Immature natural killer cell (primary cell): ENCODE measurements at regions not wholly inside any gene's neighbourhood (a gene's known extent, or its start where the extent isn't known, plus 50 kb on each side); places are given as distances from the start of the nearest gene placed in this dataset.
"Not testable (repeated sequence)": the region's sequence is repeated elsewhere in the genome, so short reads cannot be mapped to it uniquely, and the experiment has no call there.

Experiments
- DNase-seq, 3 donors: peaks; one replicate each; pipeline ENCODE4 v3.0.0; 2022; ENCODE audit warnings: mixed read lengths in 1 of 3
- H3K27ac Mint-ChIP-seq, 6 donors: one replicate each; pipeline ENCODE4 v1.8.0; 2020; ENCODE audit warnings: mixed read lengths in 6 of 6, mild to moderate bottlenecking in 5 of 6, inconsistent platforms in 4 of 6, moderate library complexity in 3 of 6
- H3K27me3 Mint-ChIP-seq, 3 donors: one replicate each; pipeline ENCODE4 v1.8.0; 2020 to 2021; ENCODE audit warnings: low read depth in 3 of 3, mild to moderate bottlenecking in 3 of 3, mixed read lengths in 3 of 3, moderate library complexity in 3 of 3, inconsistent platforms in 1 of 3
- H3K36me3 Mint-ChIP-seq, 3 donors: one replicate each; pipeline ENCODE4 v1.8.0; 2020; ENCODE audit warnings: mixed read lengths in 3 of 3, inconsistent platforms in 2 of 3, mild to moderate bottlenecking in 2 of 3
- H3K4me1 Mint-ChIP-seq, 2 donors: one replicate each; pipeline ENCODE4 v1.8.0; 2020; ENCODE audit warnings: inconsistent platforms in 2 of 2, mild to moderate bottlenecking in 2 of 2, mixed read lengths in 2 of 2, moderate library complexity in 1 of 2
- H3K4me3 Mint-ChIP-seq, 5 donors: one replicate each; pipeline ENCODE4 v1.8.0; 2020; ENCODE audit warnings: mild to moderate bottlenecking in 5 of 5, mixed read lengths in 5 of 5, inconsistent platforms in 3 of 5, moderate library complexity in 3 of 5
- H3K9me3 Mint-ChIP-seq, 6 donors: one replicate each; pipeline ENCODE4 v1.8.0; 2020; ENCODE audit warnings: mild to moderate bottlenecking in 6 of 6, mixed read lengths in 6 of 6, inconsistent platforms in 4 of 6, moderate library complexity in 3 of 6

DNA sequence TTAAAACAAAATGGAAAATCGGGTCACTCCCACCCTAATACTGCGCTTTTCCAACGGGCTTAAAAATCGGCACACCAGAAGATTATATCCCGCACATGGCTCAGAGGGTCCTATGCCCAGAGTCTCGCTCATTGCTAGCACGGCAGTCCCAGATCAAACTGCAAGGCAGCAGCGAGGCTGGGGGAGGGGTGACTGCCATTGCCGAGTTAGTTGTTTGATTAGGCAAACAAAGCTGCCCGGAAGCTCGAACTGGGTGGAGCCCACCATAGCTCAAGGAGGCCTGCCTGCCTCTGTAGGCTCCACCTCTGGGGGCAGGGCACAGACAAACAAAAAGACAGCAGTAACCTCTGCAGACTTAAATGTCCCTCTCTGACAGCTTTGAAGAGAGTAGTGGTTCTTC is 100.7 kb upstream of the KLHL1 start:
- H3K36me3 Mint-ChIP-seq, H3K4me1 Mint-ChIP-seq, H3K4me3 Mint-ChIP-seq, H3K27ac Mint-ChIP-seq, DNase-seq, H3K27me3 Mint-ChIP-seq: not testable (repeated sequence)
- peaks cover 2 to 31% (median 24%) of the 10 kb centered on the region in 6 donors for H3K9me3 Mint-ChIP-seq

- Mint-ChIP-seq H3K9me3 (peaks cover 3 to 28% (median 23%) of the 10 kb centered on the region in 6 donors), H3K4me3 (no peak overlapping the region), H3K36me3 (no peaks in the 10 kb centered on the region), H3K4me1 (no peaks in the 10 kb centered on the region), H3K27ac (no peak overlapping the region), H3K27me3 (no peaks in the 10 kb centered on the region)
- no peak for DNase-seq
Observed at GRCh38 chr13:70206671-70207070, 98.4 kb upstream of the KLHL1 start.

- no peak overlapping the region for H3K27ac Mint-ChIP-seq
- H3K9me3 Mint-ChIP-seq: peaks cover 7 to 22% (median 15%) of the 10 kb centered on the region in 6 donors
- no peak for DNase-seq
- H3K27me3 Mint-ChIP-seq: no peaks in the 10 kb centered on the region
- no peaks in the 10 kb centered on the region for H3K4me1 Mint-ChIP-seq
- no peaks in the 10 kb centered on the region for H3K36me3 Mint-ChIP-seq
- H3K4me3 Mint-ChIP-seq: no peak overlapping the region
Observed at GRCh38 chr13:70203661-70204229, 95.5 kb upstream of the KLHL1 start.

- no peaks in the 10 kb centered on the region for H3K4me1 Mint-ChIP-seq
- H3K9me3 Mint-ChIP-seq: peaks cover 11 to 43% (median 31%) of the 10 kb centered on the region in 6 donors
- H3K27ac Mint-ChIP-seq: no peak overlapping the region
- H3K36me3 Mint-ChIP-seq: no peaks in the 10 kb centered on the region
- H3K4me3 Mint-ChIP-seq: no peak overlapping the region
- DNase-seq: no peak
- H3K27me3 Mint-ChIP-seq: no peaks in the 10 kb centered on the region
Observed at GRCh38 chr13:70191034-70191433, 82.8 kb upstream of the KLHL1 start.

DNA sequence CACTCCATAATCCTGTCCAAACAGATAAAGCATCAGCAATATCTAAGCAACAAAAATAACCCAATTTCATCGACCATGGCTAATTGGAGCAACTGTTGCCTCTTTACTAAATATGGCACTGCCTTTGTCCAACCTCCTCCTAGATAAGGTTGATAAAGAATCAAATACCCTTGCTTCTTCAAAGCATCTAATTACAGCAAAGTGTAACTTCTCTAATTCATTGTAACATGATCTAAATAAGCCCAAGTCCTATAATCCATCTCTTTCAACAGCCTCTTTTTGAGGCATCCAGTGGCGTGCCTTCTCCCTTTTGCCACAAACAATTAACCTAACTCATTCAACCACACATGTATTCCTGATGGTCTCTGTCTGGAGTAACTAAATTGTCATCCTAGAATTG is 81.7 kb upstream of the KLHL1 start:
- Mint-ChIP-seq H3K27me3 (no peaks in the 10 kb centered on the region), H3K4me3 (no peak overlapping the region), H3K4me1 (no peaks in the 10 kb centered on the region), H3K36me3 (no peaks in the 10 kb centered on the region), H3K9me3 (peaks cover 7 to 34% (median 26%) of the 10 kb centered on the region in 6 donors), H3K27ac (no peak overlapping the region)
- DNase-seq: no peak

DNA sequence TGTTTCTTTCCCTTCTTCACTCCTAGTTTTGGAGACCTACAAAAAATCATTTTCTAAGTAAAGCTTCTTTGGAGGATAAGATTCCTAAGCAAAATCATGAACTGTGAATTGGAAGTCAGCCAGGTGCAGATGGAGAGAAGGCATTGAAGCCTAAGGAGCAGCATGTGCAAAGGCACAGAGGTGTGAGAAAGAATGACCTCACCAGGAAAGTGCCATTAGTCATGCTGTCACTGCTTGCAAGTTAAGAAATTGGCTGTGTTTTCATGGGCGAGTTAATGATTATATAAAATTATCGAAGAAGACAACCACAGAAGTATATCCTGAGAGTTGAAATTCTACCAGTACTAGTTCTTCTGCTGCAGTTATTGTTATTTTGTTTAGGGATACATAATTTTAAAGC is 80.3 kb upstream of the KLHL1 start:
- H3K27me3 Mint-ChIP-seq: no peaks in the 10 kb centered on the region
- H3K36me3 Mint-ChIP-seq: no peaks in the 10 kb centered on the region
- H3K4me3 Mint-ChIP-seq: no peak overlapping the region
- no peak for DNase-seq
- H3K27ac Mint-ChIP-seq: no peak overlapping the region
- peaks cover 5 to 20% (median 15%) of the 10 kb centered on the region in 6 donors for H3K9me3 Mint-ChIP-seq
- no peaks in the 10 kb centered on the region for H3K4me1 Mint-ChIP-seq

DNA sequence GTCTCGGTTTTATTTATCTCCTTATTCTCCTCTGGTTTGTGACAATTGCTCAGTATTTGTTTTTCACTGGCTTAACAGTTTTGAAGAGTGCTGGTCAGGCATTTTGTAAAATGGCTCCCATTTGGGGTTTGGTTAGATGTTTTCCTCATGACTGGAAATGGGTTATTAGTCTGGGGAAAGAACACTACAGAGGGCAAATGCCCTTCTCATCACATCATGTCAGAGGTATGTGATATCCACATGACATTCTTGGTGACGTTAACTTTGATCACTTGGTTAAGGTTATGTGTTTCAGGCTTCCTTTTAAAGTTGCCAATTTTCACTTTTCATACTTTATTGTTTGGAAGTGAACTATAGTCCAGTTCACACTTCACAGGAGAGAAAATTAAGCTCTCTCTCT is 74.8 kb upstream of the KLHL1 start:
- no peak overlapping the region for H3K27ac Mint-ChIP-seq
- H3K4me3 Mint-ChIP-seq: no peak overlapping the region
- H3K4me1 Mint-ChIP-seq: no peaks in the 10 kb centered on the region
- DNase-seq: no peak
- H3K27me3 Mint-ChIP-seq: no peaks in the 10 kb centered on the region
- H3K9me3 Mint-ChIP-seq: peaks cover 0 to 27% (median 15%) of the 10 kb centered on the region in 6 donors
- H3K36me3 Mint-ChIP-seq: no peaks in the 10 kb centered on the region
